ENCODE measurements at regions not wholly inside any gene's neighbourhood (a gene's known extent, or its start where the extent isn't known, plus 50 kb on each side); places are given as distances from the start of the nearest gene placed in this dataset.

DNA sequence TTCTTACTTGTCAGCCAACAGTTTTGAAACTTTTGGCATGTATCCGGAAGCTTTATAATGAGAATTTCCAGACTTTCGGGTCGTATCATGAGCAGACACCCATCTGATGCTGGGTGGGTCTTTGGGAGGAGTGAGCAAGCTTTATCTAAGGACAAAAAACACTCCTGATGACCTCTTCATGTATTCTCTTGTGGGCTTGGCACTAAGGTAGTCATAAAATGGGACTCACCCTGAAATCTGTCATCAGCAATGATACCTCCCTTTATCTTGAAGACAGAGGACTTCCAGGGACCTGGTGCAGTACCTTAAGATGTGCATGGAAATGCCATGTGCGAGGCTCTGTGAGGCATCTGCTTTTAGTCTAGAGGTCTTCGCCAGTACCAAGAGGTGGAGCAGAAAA is 346.3 kb upstream of the PPARGC1A start:
- Mint-ChIP-seq H3K4me1 (no peaks in the 10 kb centered on the region), H3K4me3 (no peak overlapping the region), H3K27ac (no peak overlapping the region), H3K9me3 (no peaks in the 10 kb centered on the region), H3K36me3 (no peaks in the 10 kb centered on the region), H3K27me3 (no peaks in the 10 kb centered on the region)
- no peak for DNase-seq

DNA sequence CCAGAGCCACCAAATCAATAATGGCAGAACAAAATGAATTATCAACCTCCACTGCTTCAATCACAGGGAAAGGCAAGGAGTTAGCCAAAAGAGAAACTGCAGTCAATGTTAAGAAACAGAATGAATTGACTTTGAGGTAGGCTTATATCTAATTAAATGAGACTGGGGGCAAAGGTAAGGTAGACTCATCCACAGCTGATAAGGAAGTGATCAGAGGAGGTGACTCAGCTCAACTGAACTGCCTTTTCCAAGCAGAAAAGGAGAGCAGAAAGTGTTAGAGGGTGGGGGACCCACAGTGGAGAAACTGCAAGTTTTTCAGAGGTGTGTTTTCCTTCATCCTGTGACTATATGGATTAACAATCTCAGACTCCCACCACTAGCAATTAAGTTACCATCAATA is 345.8 kb upstream of the PPARGC1A start:
- H3K27me3 Mint-ChIP-seq, result no peaks in the 10 kb centered on the region
- no peak for DNase-seq
- no peaks in the 10 kb centered on the region for H3K36me3 Mint-ChIP-seq
- no peak overlapping the region for H3K4me3 Mint-ChIP-seq
- no peaks in the 10 kb centered on the region for H3K4me1 Mint-ChIP-seq
- H3K9me3 Mint-ChIP-seq, result no peaks in the 10 kb centered on the region
- no peak overlapping the region for H3K27ac Mint-ChIP-seq

DNA sequence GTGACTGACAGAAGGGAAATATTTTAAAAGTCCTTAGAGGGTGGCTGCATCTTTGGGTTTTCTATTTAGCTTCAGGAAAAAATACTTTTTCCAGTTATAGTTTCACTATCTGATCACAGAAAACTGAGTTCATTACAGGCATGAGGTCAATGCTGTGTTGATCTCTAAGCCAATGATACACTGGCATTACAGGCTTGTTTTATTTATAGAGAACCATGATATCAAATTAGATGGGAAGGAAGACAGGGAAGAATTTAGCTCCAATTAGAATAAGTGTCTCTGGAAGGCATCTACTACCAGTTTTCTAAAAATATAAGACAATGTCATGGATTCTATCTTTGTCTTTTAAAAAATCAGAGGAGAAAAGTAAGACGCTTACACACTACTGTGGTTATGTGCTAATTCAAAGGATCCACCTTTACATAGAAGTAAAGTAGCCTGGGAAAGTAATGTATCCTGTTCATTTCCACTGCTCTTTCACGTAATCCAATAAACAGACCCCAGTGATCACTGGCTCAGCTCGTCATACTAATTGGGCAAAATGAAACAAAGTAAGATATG is 344.5 kb upstream of the PPARGC1A start:
- H3K27me3 Mint-ChIP-seq, result no peaks in the 10 kb centered on the region
- no peak overlapping the region for H3K4me3 Mint-ChIP-seq
- H3K4me1 Mint-ChIP-seq, result no peaks in the 10 kb centered on the region
- no peak overlapping the region for H3K27ac Mint-ChIP-seq
- no peaks in the 10 kb centered on the region for H3K9me3 Mint-ChIP-seq
- H3K36me3 Mint-ChIP-seq, result no peaks in the 10 kb centered on the region
- no peak for DNase-seq

DNA sequence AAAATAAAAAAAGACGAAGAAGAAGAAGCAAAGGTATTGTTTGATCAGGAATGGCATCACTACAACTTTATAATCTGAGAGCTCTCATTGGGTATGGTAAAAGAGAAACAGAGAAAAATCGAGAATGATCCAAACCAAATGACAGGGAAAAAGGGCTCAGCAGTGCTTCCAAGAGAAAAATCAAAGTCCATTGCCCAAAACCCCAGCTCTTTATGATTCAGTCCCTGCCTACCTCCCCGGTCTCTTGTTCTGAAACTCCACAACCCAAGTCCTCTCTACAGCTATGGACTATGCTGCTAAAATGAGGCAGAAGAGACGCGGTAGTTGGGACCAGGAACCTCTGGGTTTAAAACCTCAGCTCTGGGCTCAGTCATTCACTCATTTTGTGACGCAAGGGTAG is 341.1 kb upstream of the PPARGC1A start:
- Mint-ChIP-seq H3K27ac (no peak overlapping the region), H3K27me3 (no peaks in the 10 kb centered on the region), H3K36me3 (no peaks in the 10 kb centered on the region), H3K9me3 (peaks cover 2% of the 10 kb centered on the region), H3K4me3 (no peak overlapping the region), H3K4me1 (no peaks in the 10 kb centered on the region)
- no peak for DNase-seq

DNA sequence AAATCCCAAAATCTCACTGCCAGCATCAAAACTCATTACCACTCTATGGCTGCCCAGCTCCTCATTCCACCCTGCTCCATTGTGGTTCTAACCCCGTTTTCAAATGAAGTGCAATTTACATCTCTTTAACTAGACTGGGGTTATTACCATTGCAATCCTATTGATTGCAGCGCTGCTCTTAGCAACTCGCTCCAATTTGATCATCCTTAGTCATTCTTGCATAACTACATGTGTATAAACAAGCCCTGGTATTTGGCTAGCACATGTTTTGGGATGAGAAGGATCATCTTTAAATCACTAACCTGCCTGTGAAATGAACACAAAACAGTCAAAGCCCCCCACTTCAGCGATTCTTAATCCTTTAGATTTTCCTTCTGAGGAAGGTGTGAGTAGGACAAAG is 340.1 kb upstream of the PPARGC1A start:
- DNase-seq, result no peak
- no peak overlapping the region for H3K27ac Mint-ChIP-seq
- H3K9me3 Mint-ChIP-seq, result peaks cover 5% of the 10 kb centered on the region
- no peaks in the 10 kb centered on the region for H3K36me3 Mint-ChIP-seq
- H3K4me3 Mint-ChIP-seq, result no peak overlapping the region
- no peaks in the 10 kb centered on the region for H3K4me1 Mint-ChIP-seq
- peaks cover under 1% of the 10 kb centered on the region for H3K27me3 Mint-ChIP-seq

DNA sequence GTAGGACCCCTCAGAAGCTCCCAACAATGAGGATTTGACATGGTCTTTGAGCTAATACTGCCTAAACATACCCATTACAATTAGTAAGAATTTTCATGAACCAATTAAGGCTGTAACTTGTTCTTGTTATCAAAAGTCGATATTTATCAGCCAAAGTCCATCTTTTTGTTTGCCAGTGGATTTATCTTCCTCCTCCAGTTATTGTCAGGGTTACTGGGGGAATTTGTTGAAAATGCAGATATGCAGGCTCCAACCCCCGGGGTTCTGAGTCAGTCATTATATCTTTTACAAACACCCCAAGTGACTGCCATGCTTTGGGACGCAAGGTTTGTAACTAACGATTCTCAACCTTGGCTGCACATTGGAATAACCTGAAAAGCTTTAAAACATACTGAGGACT is 338.8 kb upstream of the PPARGC1A start:
- Mint-ChIP-seq H3K36me3 (no peaks in the 10 kb centered on the region), H3K9me3 (peaks cover 9% of the 10 kb centered on the region), H3K4me3 (no peak overlapping the region), H3K27me3 (peaks cover 3% of the 10 kb centered on the region), H3K27ac (no peak overlapping the region), H3K4me1 (no peaks in the 10 kb centered on the region)
- no peak for DNase-seq

DNA sequence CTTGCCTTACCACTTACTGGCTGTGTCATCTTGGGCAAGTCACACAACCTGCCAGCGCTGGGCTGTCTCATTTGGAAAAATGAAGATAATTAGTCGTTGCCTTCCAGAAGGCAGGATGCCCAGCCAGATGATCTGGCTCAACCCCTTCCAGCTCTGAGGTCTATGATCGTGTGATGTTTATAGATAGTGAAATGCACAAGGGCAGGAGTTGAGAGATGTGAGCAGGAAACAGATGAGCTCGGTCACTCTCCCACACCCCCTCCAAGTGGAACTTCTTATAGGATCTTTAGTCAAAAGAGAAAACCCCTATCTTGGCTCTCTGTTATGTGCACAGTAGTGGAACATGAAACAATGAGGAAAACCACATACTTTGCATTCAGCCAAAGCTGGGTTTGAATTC is 336.8 kb upstream of the PPARGC1A start:
- H3K4me3 Mint-ChIP-seq, result no peak overlapping the region
- H3K4me1 Mint-ChIP-seq, result no peaks in the 10 kb centered on the region
- no peak overlapping the region for H3K27ac Mint-ChIP-seq
- no peak for DNase-seq
- H3K27me3 Mint-ChIP-seq, result peaks cover 3% of the 10 kb centered on the region
- H3K36me3 Mint-ChIP-seq, result no peaks in the 10 kb centered on the region
- H3K9me3 Mint-ChIP-seq, result peaks cover 9% of the 10 kb centered on the region

DNA sequence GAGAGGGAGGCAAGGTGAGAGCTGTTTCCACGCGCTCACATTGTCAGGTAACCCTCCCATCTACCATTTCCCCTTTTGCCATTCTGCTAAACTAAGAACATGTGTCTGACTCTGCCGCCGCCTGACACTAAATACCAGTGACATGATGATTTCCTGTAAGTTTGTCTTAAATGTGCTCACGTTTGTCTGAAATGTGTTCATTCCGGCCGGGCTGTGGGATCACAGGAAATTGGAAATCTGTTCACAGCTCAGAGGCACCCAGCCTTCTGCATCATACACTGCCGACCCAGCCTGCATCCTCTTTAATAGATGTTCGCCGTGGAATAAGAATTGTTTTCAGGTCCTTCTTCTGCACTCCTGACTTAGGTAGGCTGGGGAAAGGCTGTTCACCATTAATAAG is 336.2 kb upstream of the PPARGC1A start:
- DNase-seq, result no peak
- H3K27ac Mint-ChIP-seq, result no peak overlapping the region
- H3K27me3 Mint-ChIP-seq, result peaks cover 3% of the 10 kb centered on the region
- peaks cover 9% of the 10 kb centered on the region for H3K9me3 Mint-ChIP-seq
- H3K4me1 Mint-ChIP-seq, result no peaks in the 10 kb centered on the region
- no peaks in the 10 kb centered on the region for H3K36me3 Mint-ChIP-seq
- no peak overlapping the region for H3K4me3 Mint-ChIP-seq

DNA sequence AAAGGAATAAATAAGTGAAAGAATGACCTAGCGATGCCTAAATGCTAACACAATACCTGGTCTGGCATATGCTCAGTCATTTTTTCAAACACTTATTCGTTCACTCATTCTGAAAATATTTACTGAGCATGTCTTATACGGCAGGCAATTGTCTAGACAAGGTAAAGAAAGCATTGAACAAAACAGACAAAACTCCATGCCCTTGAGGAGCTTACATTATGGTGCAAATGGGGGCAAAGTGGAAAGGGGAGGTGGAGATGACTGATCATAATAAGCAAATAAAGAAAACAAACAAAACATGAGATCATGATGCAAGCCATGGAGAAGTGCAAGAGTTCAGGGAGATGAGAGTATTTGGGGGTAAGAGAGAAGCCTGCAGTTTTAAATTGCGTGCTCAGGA is 334.6 kb upstream of the PPARGC1A start:
- Mint-ChIP-seq H3K4me3 (no peak overlapping the region), H3K27me3 (peaks cover 3% of the 10 kb centered on the region), H3K36me3 (no peaks in the 10 kb centered on the region), H3K9me3 (peaks cover 9% of the 10 kb centered on the region), H3K4me1 (no peaks in the 10 kb centered on the region), H3K27ac (no peak overlapping the region)
- no peak for DNase-seq

DNA sequence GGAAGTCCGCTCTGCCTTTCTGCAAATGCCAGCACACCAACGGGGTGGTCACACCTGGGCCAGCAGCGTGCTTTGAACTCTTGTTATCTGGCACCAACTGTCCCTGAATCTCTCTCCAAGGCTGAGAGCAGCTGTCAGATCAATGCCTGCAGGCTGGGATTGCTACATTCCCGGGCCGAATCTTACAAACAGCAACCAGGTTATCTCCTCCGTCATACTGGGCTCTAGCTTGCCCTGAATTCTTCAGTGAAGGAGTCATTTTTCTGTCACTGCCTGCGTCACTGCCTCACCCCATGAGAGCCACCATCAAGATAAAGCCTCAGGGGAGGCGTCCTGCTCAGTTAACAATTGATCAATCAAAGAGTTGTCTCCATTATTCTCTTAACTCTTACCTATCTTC is 329.4 kb upstream of the PPARGC1A start:
- H3K4me3 Mint-ChIP-seq, result no peak overlapping the region
- H3K27ac Mint-ChIP-seq, result no peak overlapping the region
- no peaks in the 10 kb centered on the region for H3K27me3 Mint-ChIP-seq
- H3K36me3 Mint-ChIP-seq, result no peaks in the 10 kb centered on the region
- no peak for DNase-seq
- no peaks in the 10 kb centered on the region for H3K4me1 Mint-ChIP-seq
- H3K9me3 Mint-ChIP-seq, result no peaks in the 10 kb centered on the region

DNA sequence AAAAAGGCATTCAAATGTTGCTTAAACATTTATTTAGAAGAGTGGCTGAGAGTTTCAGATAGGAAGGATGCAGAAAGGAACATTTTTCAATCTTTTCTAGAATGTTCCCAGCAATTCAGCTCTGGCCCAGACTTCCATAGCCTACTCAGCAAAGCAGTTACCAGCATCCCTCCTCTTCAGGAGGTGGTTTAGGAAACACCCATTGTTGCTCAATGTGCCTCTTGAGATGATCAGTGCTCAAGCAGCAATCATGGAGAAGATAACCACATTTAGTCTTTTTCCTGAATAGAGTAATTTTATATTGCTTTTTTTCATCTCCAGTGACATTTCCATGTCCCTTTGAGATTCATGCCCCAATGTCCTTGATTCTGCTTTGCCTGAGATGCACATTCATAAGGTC is 328.7 kb upstream of the PPARGC1A start:
- no peak overlapping the region for H3K27ac Mint-ChIP-seq
- no peaks in the 10 kb centered on the region for H3K36me3 Mint-ChIP-seq
- DNase-seq, result no peak
- no peaks in the 10 kb centered on the region for H3K27me3 Mint-ChIP-seq
- no peaks in the 10 kb centered on the region for H3K4me1 Mint-ChIP-seq
- H3K4me3 Mint-ChIP-seq, result no peak overlapping the region
- H3K9me3 Mint-ChIP-seq, result no peaks in the 10 kb centered on the region

DNA sequence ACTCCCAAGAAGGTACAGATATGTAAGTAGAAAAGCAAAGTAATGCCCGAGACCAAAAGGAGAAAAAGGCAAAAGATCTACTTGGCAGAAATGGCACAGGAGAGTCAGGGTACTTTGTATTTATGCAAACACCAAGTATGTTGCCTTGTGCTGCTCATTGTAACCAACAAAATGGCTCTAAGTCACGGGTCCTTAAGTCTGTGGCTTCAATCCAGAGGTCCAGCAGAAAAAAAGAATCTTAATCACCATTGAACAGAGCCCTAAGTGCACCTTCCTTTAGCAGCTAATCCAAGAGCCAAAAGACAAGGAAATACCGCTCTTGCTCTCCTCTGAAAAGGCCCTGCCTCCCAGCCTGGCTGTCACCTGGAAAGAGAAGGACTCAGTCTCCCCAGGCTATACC is 324.9 kb upstream of the PPARGC1A start:
- Mint-ChIP-seq H3K27me3 (no peaks in the 10 kb centered on the region), H3K36me3 (no peaks in the 10 kb centered on the region), H3K9me3 (no peaks in the 10 kb centered on the region), H3K4me3 (no peak overlapping the region), H3K27ac (no peak overlapping the region), H3K4me1 (no peaks in the 10 kb centered on the region)
- no peak for DNase-seq

DNA sequence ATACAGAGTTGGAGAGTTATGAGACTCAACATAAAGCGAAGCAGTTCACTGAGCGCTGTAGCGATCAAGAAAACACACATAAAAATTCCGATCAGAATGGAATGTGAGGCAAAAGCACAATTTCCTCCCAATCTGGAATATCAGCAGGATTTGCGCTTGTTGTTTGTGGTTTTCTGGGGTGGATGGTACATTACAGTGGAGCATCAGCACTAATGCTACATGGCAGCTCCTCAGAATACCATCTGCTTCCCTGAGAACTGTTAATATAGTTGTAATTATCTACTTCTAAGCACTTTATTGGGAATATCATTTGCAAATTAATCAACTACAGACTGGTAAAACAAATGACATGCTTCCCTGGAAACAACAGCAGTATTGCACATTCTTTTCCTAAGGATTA is 324.1 kb upstream of the PPARGC1A start:
- no peak overlapping the region for H3K27ac Mint-ChIP-seq
- no peak overlapping the region for H3K4me3 Mint-ChIP-seq
- DNase-seq, result no peak

DNA sequence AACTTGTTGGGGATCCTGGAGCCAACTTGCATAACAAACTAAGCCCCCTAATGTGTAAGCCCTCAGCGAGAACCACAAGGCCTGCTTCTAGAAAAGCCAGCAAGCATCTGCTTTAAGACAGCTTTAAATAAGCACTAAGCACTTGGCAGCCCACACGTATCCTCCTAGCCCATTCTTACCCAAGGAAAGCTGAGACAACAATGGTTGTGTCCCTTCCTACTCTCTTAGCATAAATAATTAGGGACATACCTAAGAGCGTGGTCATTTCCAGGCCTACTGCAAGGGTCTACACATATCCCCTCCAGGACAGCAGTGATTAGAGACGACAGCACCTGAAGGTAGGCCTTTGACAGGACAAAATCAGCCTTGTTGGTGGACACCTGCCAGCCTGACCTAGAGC is 322.8 kb upstream of the PPARGC1A start:
- Mint-ChIP-seq H3K27me3 (no peaks in the 10 kb centered on the region), H3K9me3 (no peaks in the 10 kb centered on the region), H3K4me3 (no peak overlapping the region), H3K36me3 (no peaks in the 10 kb centered on the region), H3K4me1 (no peaks in the 10 kb centered on the region), H3K27ac (no peak overlapping the region)
- DNase-seq, result no peak

More for the DNA sequence above, 324.1 kb upstream of the PPARGC1A start:
- Mint-ChIP-seq H3K9me3 (no peaks in the 10 kb centered on the region), H3K4me1 (no peaks in the 10 kb centered on the region), H3K36me3 (no peaks in the 10 kb centered on the region), H3K27me3 (no peaks in the 10 kb centered on the region)

DNA sequence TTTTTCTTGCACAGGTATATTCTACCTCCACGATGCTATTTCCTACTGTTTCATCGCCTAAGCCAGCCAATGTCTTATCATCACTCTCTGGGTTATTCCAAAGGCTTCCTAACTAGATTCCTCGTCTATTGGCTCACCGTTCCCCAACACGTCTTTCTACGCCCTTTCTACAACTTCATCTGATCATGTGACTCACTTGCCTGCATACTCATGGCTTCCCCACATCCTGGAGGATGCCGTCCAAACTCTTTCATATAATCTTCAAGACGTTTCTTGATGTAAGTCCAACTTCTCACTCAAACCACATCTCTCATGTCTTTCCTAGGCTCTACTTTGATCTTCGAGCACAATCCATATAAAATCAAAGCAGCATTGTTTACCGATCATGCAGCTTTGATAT is 322.0 kb upstream of the PPARGC1A start:
- Mint-ChIP-seq H3K36me3 (no peaks in the 10 kb centered on the region), H3K9me3 (no peaks in the 10 kb centered on the region), H3K4me1 (no peaks in the 10 kb centered on the region), H3K27ac (no peak overlapping the region), H3K4me3 (no peak overlapping the region), H3K27me3 (no peaks in the 10 kb centered on the region)
- no peak for DNase-seq

DNA sequence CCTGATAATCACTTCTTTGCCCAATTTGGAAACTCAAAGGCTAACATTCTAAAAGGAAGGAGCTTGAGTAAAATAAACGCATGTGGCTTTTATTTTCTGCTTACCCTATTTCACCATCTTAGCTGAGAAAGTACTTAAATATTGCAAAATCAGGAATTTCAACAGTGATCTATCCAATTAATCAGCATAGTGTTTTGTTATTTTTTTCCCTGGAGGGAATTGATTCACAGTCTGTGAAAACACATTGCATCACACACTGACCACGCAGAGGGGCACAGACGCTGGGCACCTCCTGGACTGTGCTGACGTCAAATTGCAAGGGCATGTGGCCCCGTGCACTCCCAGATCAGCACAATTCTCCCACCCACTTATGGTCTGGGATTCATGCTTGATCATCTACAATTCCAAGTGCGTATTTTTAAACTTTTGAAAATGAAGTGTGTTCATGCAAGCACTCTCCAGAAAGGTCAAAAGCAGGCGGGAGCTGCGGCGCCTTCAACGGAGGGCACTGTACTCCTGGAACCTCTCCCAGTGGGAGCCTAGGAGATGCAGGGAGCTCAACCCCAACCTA is 320.6 kb upstream of the PPARGC1A start:
- no peaks in the 10 kb centered on the region for H3K9me3 Mint-ChIP-seq
- no peak for DNase-seq
- no peak overlapping the region for H3K27ac Mint-ChIP-seq
- no peak overlapping the region for H3K4me3 Mint-ChIP-seq
- no peaks in the 10 kb centered on the region for H3K36me3 Mint-ChIP-seq
- H3K4me1 Mint-ChIP-seq, result no peaks in the 10 kb centered on the region
- no peaks in the 10 kb centered on the region for H3K27me3 Mint-ChIP-seq

All from activated naive CD8-positive, alpha-beta T cell treated with anti-CD3 and anti-CD28 coated beads for 36 hours (primary cell).